ES-I3 (cell line): ENCODE measurements at regions not wholly inside any gene's neighbourhood (a gene's known extent, or its start where the extent isn't known, plus 50 kb on each side); places are given as distances from the start of the nearest gene placed in this dataset.

ENCODE experiments used
- H3K36me3 ChIP-seq: 2 replicates; pipeline ENCODE4 v1.6.1; 2013; ENCODE audit warnings: mild to moderate bottlenecking, low read length, control low read depth, moderate library complexity; ENCODE audit not compliant: insufficient read depth
- H3K4me1 ChIP-seq: 2 replicates; pipeline ENCODE4 v1.6.1; 2013; ENCODE audit warnings: mild to moderate bottlenecking, control low read depth, low read length; ENCODE audit not compliant: insufficient read depth
- H3K9ac ChIP-seq: 2 replicates; pipeline ENCODE4 v1.6.1; 2013; ENCODE audit warnings: low read depth, mild to moderate bottlenecking, low read length, moderate library complexity
- H3K9me3 ChIP-seq: 2 replicates; pipeline ENCODE4 v1.6.1; 2013; ENCODE audit warnings: mild to moderate bottlenecking, low read length, moderate library complexity; ENCODE audit not compliant: control insufficient read depth, insufficient read depth

DNA sequence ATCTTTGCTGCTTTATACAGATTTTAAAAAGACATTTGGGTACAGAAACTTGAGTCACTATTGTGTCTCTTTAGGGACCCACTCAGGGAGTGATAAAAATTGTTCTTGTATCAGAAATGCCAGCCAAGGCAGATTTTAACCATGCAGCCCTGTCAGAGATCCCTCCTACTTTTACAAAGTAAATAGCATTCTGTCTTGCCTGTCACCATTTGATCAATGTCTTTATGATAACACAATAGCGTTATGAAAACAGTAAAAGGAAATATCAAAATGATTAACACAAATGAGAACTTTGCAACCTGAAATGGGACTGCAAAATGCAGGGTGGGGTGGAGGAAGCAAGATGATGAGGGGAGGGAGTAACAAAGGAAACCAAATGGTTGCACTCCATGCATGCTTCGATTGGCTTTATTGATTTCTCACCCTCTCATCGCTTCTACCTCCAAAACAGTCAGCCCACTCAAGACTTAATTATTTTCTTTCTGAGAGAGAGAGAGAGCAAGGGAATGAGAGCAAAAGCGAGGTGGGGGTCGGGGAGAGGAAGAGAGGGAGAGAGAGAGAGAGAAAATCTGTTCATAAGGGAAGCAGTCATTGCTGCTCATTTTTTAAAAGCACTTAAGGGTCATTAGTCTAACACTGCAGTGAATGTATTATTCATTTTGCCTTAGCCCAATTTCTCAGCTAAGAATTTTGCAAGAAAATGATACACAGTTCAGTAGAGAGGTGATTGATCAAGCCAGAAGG lies 576.5 kb downstream of the CSNK1G3 start:
- Histone ChIP-seq H3K9ac (no peak overlapping the region), H3K9me3 (no peaks in the 10 kb centered on the region), H3K4me1 (peaks cover 18% of the 10 kb centered on the region), H3K36me3 (no peaks in the 10 kb centered on the region)

- Histone ChIP-seq H3K4me1 (peaks cover 18% of the 10 kb centered on the region), H3K9ac (no peak overlapping the region), H3K9me3 (no peaks in the 10 kb centered on the region), H3K36me3 (no peaks in the 10 kb centered on the region)
Measured at GRCh38 chr5:124087752-124088151, 575.8 kb downstream of the CSNK1G3 start.

- H3K36me3 ChIP-seq: no peaks in the 10 kb centered on the region
- H3K4me1 ChIP-seq: no peaks in the 10 kb centered on the region
- H3K9me3 ChIP-seq: no peaks in the 10 kb centered on the region
- H3K9ac ChIP-seq: no peak overlapping the region
Measured at GRCh38 chr5:124080256-124080655, 568.3 kb downstream of the CSNK1G3 start.

DNA sequence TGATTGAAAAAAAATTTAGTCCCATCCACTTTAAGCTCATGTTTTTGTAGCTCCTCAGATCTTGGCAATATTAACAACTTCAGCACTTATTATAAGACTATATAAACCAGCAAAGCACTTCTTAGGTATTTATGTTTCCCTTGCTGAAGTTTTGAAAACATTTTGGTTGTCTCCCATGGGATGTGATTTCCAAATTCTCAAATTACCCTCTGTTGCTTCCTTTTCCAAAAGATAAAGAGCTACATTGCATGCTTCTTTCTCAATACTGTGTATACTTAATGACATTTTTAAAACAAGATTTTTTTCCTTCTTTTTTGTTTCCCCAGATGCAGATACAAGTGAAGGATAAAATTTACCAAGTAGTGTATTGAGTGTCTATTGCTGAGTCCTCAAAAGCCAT lies 567.1 kb downstream of the CSNK1G3 start:
- H3K9me3 ChIP-seq: no peaks in the 10 kb centered on the region
- H3K9ac ChIP-seq: no peak overlapping the region
- no peaks in the 10 kb centered on the region for H3K36me3 ChIP-seq
- no peaks in the 10 kb centered on the region for H3K4me1 ChIP-seq

DNA sequence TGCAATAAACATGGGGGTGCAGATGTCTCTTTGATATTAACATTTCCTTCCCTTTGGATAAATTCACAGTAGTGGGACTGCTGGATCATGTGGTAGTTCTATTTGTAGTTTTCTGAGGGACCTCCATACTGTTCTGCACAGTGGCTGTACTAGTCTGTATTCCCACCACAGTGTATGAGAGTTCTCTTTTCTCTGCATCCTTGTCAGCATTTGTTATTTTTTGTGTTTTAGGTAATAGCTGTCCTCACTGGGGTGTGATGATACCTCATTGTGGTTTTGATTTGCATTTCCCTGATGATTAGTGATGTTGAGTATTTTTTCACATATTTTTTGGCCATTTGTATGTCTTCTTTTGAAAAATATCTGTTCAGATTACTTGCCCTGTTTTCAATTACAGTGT lies 562.5 kb downstream of the CSNK1G3 start:
- no peaks in the 10 kb centered on the region for H3K4me1 ChIP-seq
- no peaks in the 10 kb centered on the region for H3K9me3 ChIP-seq
- no peak overlapping the region for H3K9ac ChIP-seq
- no peaks in the 10 kb centered on the region for H3K36me3 ChIP-seq

GRCh38 chr5:124072570-124072969 lies 560.6 kb downstream of the CSNK1G3 start:
- H3K4me1 ChIP-seq: no peaks in the 10 kb centered on the region
- no peaks in the 10 kb centered on the region for H3K9me3 ChIP-seq
- H3K9ac ChIP-seq: no peak overlapping the region
- no peaks in the 10 kb centered on the region for H3K36me3 ChIP-seq

DNA sequence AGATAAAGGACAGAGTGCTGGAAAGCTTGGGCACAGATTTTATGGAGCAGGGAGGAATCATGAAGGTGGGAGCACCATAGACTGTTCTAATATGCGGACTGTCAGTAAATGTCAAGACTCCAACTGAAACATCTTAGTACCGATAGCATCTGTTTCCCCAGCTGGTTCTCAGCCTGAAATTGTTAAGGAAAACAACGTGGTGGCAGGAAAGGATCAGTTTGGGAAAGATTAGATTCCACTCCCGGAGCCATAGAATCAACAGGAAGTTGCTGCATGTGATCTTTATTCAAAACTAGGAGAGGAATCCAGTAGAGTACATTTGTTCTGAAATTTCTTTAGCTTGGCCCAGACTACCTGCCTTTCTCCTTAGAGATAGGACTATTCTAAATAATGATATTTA lies 559.1 kb downstream of the CSNK1G3 start:
- H3K9ac ChIP-seq: no peak overlapping the region
- no peaks in the 10 kb centered on the region for H3K9me3 ChIP-seq
- H3K4me1 ChIP-seq: no peaks in the 10 kb centered on the region
- H3K36me3 ChIP-seq: no peaks in the 10 kb centered on the region

- H3K4me1 ChIP-seq: no peaks in the 10 kb centered on the region
- H3K36me3 ChIP-seq: no peaks in the 10 kb centered on the region
- peaks cover 7% of the 10 kb centered on the region; the same call in 1 of the 2 replicates for H3K9me3 ChIP-seq
- H3K9ac ChIP-seq: no peak overlapping the region
Measured at GRCh38 chr5:124065508-124065907, 553.5 kb downstream of the CSNK1G3 start.

- peaks cover 7% of the 10 kb centered on the region; the same call in 1 of the 2 replicates for H3K9me3 ChIP-seq
- H3K4me1 ChIP-seq: no peaks in the 10 kb centered on the region
- H3K9ac ChIP-seq: no peak overlapping the region
- no peaks in the 10 kb centered on the region for H3K36me3 ChIP-seq
Measured at GRCh38 chr5:124064956-124065355, 553.0 kb downstream of the CSNK1G3 start.

- no peak overlapping the region for H3K9ac ChIP-seq
- no peaks in the 10 kb centered on the region for H3K36me3 ChIP-seq
- H3K4me1 ChIP-seq: no peaks in the 10 kb centered on the region
- H3K9me3 ChIP-seq: peaks cover 7% of the 10 kb centered on the region; the same call in 1 of the 2 replicates
Measured at GRCh38 chr5:124061663-124062062, 549.7 kb downstream of the CSNK1G3 start.

GRCh38 chr5:124061068-124061430 lies 549.1 kb downstream of the CSNK1G3 start:
- Histone ChIP-seq H3K9me3 (peaks cover 7% of the 10 kb centered on the region; the same call in 1 of the 2 replicates), H3K4me1 (no peaks in the 10 kb centered on the region), H3K9ac (no peak overlapping the region), H3K36me3 (no peaks in the 10 kb centered on the region)

- Histone ChIP-seq H3K36me3 (no peaks in the 10 kb centered on the region), H3K9ac (no peak overlapping the region), H3K9me3 (peaks cover 7% of the 10 kb centered on the region; the same call in 1 of the 2 replicates), H3K4me1 (no peaks in the 10 kb centered on the region)
Measured at GRCh38 chr5:124060413-124061067, 548.6 kb downstream of the CSNK1G3 start.

DNA sequence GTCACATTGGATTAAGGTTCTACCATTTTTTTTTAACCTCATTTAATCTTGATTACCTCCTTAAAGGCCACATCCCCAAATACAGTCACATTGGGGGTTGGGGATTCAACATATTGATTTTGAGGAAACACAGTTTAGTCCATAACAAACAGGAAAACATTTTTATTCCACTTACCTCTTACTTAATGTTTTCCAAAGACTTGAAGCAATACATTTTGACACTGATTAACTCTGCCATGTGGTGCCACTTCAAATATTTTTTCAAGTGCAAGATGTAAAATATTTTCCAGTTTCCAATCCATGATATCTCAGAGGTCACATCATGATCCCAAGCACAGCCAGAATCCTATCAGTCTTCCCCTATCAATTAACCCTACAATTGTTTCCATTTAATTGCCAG lies 548.0 kb downstream of the CSNK1G3 start:
- Histone ChIP-seq H3K4me1 (no peaks in the 10 kb centered on the region), H3K9me3 (peaks cover 7% of the 10 kb centered on the region; the same call in 1 of the 2 replicates), H3K36me3 (no peaks in the 10 kb centered on the region), H3K9ac (no peak overlapping the region)

DNA sequence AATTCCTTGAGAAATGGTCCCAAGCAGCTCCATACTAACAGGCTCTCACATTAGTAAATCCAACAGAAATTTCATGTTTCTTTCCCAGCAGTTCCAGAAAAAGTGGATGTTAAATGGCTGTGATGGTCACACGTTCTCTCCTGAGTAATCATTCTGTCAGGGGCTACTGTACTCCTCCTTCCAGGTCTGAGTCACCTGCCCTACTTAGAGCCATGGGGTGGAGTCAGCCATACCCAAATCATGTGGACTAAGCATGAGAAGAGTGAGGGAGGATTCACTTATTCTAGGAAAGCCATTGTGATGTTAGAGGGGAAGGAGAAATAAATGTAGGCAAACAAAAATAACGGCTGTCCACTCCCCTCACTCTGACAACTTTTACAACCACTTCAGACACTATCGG lies 547.2 kb downstream of the CSNK1G3 start:
- no peak overlapping the region for H3K9ac ChIP-seq
- no peaks in the 10 kb centered on the region for H3K4me1 ChIP-seq
- H3K36me3 ChIP-seq: no peaks in the 10 kb centered on the region
- peaks cover 7% of the 10 kb centered on the region; the same call in 1 of the 2 replicates for H3K9me3 ChIP-seq

GRCh38 chr5:124057724-124058231 lies 545.8 kb downstream of the CSNK1G3 start:
- no peak overlapping the region for H3K9ac ChIP-seq
- H3K9me3 ChIP-seq: no peaks in the 10 kb centered on the region
- H3K4me1 ChIP-seq: no peaks in the 10 kb centered on the region
- no peaks in the 10 kb centered on the region for H3K36me3 ChIP-seq
